ENCODE measurements at regions not wholly inside any gene's neighbourhood (a gene's known extent, or its start where the extent isn't known, plus 50 kb on each side); places are given as distances from the start of the nearest gene placed in this dataset.

DNA sequence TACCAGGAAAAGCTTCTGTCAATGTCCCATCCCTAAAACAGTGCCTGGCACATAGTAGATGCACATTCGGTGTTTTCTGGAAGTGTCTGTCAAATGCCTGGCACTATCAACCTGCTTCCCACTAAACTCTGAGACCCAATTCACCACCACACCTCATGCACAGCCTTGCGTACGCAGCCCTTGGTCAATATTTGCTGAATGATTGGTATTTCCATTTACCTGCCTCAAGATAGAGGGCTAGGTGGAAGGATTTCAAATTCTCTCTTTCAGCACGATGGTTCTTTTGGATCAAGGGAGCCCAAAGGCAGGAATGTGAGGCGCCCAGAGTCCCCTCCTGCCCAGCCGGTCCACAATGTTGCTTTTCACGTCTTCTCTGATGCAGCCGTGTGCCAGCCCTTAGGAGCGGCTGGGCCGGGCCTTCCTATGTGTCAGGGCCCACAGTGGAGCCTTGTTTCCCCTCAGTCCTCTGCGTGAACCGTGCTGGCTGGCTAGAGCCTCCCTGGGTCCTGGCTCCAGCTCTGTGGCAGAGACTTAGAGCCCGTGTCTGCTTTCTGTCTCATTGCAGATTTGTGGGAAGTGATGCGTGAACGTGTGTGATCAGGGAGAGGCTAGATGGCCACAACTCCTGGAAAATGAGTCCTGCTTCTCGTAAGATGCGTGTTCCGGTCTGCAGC lies 99.9 kb upstream of the RFLNA start:
- TF ChIP-seq FOXK2 (IDR thresholded peaks at IDR 0.05) (no peak), SUZ12 (IDR thresholded peaks at IDR 0.05) (no peak), ARNT (IDR thresholded peaks at IDR 0.05) (no peak), ELF4 (IDR thresholded peaks at IDR 0.05) (no peak), ZNF384 (IDR thresholded peaks at IDR 0.05) (no peak), SP1 (IDR thresholded peaks at IDR 0.05) (no peak), FOXM1 (IDR thresholded peaks at IDR 0.05; ENCODE audit: borderline replicate concordance) (no peak), NFRKB (IDR thresholded peaks at IDR 0.05) (no peak)

Data from HEK293T (cell line).